ENCODE measurements at regions not wholly inside any gene's neighbourhood (a gene's known extent, or its start where the extent isn't known, plus 50 kb on each side); places are given as distances from the start of the nearest gene placed in this dataset.

DNA sequence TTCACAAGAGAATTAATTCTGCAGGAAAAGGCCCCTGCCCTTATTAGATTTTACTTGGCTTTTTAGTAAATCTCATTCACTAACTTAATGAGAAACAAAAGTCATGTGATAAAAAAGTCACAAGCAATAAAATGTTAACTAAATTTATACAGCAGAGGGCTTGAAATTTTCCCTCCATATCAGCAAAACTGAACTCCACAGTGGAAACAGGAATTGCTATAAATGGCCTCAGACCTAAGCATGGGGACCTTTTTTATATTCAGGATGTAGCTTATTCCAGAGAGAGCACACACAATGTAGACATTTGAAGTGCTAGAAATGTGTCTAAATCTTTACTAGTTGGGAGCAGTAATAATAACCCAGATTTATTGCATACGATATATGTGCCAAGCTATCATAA, 291.5 kb downstream of the C16orf95 start:
- H3K4me3 ChIP-seq: no peak overlapping the region
- WGBS (ENCODE audit: insufficient coverage, insufficient replicate concordance, low lambda C conversion rate, missing lambda C conversion rate): 26% methylated on average over 1 of the region's 1 CpG
- BruUV-seq (replicated peaks): no TSS peak
- TF ChIP-seq TCF12 (IDR thresholded peaks at IDR 0.05; ENCODE audit: low read depth, low read length) (no peak), SIN3A (IDR thresholded peaks at IDR 0.05; ENCODE audit: low read depth, low read length) (no peak), PAX5 (IDR thresholded peaks at IDR 0.05; ENCODE audit: borderline replicate concordance, low read depth, low read length) (no peak), SRF (IDR thresholded peaks at IDR 0.05; ENCODE audit: low read depth in 2 of 2, low read length in 2 of 2) (no peak), BRCA1 (IDR thresholded peaks at IDR 0.05; ENCODE audit: low read depth, low read length) (no peak), KDM1A (IDR thresholded peaks at IDR 0.05; ENCODE audit: borderline replicate concordance) (no peak), MLLT1 (IDR thresholded peaks at IDR 0.05) (no peak)
- H3K79me2 ChIP-seq (ENCODE audit: control insufficient read depth, insufficient read depth, low read length): no peaks in the 10 kb centered on the region
- RAD21 ChIA-PET (ENCODE audit: unreplicated experiment): no interaction called here
- H3K27ac ChIP-seq (ENCODE audit: control insufficient read depth, insufficient read depth): no peak overlapping the region
- no peaks in the 10 kb centered on the region for H3K9me3 ChIP-seq (replicated peaks; ENCODE audit: control insufficient read depth, insufficient read depth, low read length)
- SMC1A ChIA-PET (ENCODE audit: uncharacterized antibody, unreplicated experiment): interaction anchor here (0.7 to 1.0 kb wide), 2 partner anchors 36 to 205 kb away, joined by 3 read pairs; no protein-coding TSS in a partner anchor
- CTCF ChIA-PET: no interaction called here
- H3K4me2 ChIP-seq (ENCODE audit: control insufficient read depth, insufficient read depth): no peak overlapping the region
- H4K20me1 ChIP-seq (ENCODE audit: control insufficient read depth, insufficient read depth): no peaks in the 10 kb centered on the region
- intact Hi-C loops (cut with micrococcal nuclease; ENCODE audit: unreplicated experiment) (no loop called here), in situ Hi-C loops (cut with MboI) (no loop called here)
- H3K36me3 ChIP-seq (ENCODE audit: control insufficient read depth in 2 of 2, insufficient read depth in 2 of 2, low read length in 1 of 2): no peaks in the 10 kb centered on the region
- no peaks in the 10 kb centered on the region for H3K27me3 ChIP-seq (replicated peaks in 1 of 2; ENCODE audit: control insufficient read depth in 2 of 2, insufficient read depth in 2 of 2, low read length in 1 of 2)
- H3K9ac ChIP-seq (ENCODE audit: control insufficient read depth, insufficient read depth, low read length): no peak overlapping the region
- FAIRE-seq (no peak), ATAC-seq (no peak), DNase-seq (ENCODE audit: low read depth, low spot score) (no peak)
- H3K4me1 ChIP-seq (ENCODE audit: control insufficient read depth, insufficient read depth, low read length): no peaks in the 10 kb centered on the region
- H2AFZ ChIP-seq (ENCODE audit: control insufficient read depth, low read depth, low read length): no peak overlapping the region
- POLR2A ChIA-PET: no interaction called here

DNA sequence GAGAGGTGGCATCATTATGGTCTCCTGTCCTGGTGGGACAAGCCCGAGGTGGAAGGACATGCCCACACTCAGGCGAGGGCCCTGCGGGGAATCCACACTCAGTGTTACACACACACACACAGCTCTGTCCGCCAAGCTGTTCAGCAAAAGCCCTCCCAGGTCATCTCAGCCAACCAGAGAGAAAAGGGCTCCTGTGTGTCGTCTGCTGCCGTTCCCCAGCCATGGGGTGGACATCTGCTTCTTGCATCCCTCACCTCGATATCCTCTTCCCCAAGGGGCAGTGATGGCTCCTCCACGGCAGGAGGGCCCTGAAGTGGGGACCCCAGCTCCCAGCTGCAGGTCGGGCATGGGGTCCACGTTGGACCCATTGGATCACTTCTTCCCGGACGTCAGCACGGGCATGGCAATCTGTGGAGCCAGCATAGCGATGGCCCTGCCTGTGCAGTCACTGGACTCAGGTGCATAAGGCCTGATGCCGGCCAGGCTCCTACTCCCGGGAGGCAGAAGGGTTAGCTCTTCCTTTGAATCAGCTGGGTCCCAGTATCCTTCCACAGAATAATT, 290.1 kb downstream of the C16orf95 start:
- H4K20me1 ChIP-seq (ENCODE audit: control insufficient read depth, insufficient read depth): no peaks in the 10 kb centered on the region
- SMC1A ChIA-PET (ENCODE audit: uncharacterized antibody, unreplicated experiment): no interaction called here
- ATAC-seq (no peak), DNase-seq (ENCODE audit: low read depth, low spot score) (no peak), FAIRE-seq (no peak)
- intact Hi-C loops (cut with micrococcal nuclease; ENCODE audit: unreplicated experiment): no loop called here
- in situ Hi-C loops (cut with MboI): no loop called here
- 23% methylated on average over 16 of the region's 16 CpGs for WGBS (ENCODE audit: insufficient coverage, insufficient replicate concordance, low lambda C conversion rate, missing lambda C conversion rate)
- no peaks in the 10 kb centered on the region for H3K79me2 ChIP-seq (ENCODE audit: control insufficient read depth, insufficient read depth, low read length)
- no peak overlapping the region for H3K4me3 ChIP-seq
- no peaks in the 10 kb centered on the region for H3K27me3 ChIP-seq (replicated peaks in 1 of 2; ENCODE audit: control insufficient read depth in 2 of 2, insufficient read depth in 2 of 2, low read length in 1 of 2)
- BruUV-seq (replicated peaks): no TSS peak
- no peaks in the 10 kb centered on the region for H3K36me3 ChIP-seq (ENCODE audit: control insufficient read depth in 2 of 2, insufficient read depth in 2 of 2, low read length in 1 of 2)
- no peak overlapping the region for H2AFZ ChIP-seq (ENCODE audit: control insufficient read depth, low read depth, low read length)
- CTCF ChIA-PET: no interaction called here
- H3K4me1 ChIP-seq (ENCODE audit: control insufficient read depth, insufficient read depth, low read length): no peaks in the 10 kb centered on the region
- no peak overlapping the region for H3K27ac ChIP-seq (ENCODE audit: control insufficient read depth, insufficient read depth)
- no peak overlapping the region for H3K9ac ChIP-seq (ENCODE audit: control insufficient read depth, insufficient read depth, low read length)
- TF ChIP-seq, protein P1, sequence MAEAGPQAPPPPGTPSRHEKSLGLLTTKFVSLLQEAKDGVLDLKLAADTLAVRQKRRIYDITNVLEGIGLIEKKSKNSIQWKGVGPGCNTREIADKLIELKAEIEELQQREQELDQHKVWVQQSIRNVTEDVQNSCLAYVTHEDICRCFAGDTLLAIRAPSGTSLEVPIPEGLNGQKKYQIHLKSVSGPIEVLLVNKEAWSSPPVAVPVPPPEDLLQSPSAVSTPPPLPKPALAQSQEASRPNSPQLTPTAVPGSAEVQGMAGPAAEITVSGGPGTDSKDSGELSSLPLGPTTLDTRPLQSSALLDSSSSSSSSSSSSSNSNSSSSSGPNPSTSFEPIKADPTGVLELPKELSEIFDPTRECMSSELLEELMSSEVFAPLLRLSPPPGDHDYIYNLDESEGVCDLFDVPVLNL (IDR thresholded peaks at IDR 0.05; ENCODE audit: low read depth, low read length): no peak
- TF ChIP-seq POLR2AphosphoS5 (IDR thresholded peaks at IDR 0.05; ENCODE audit: low read length) (no peak), TCF3 (IDR thresholded peaks at IDR 0.05; ENCODE audit: borderline replicate concordance, insufficient read depth, low read depth, low read length) (no peak), HCFC1 (IDR thresholded peaks at IDR 0.05; ENCODE audit: low read length) (no peak)
- H3K9me3 ChIP-seq (replicated peaks; ENCODE audit: control insufficient read depth, insufficient read depth, low read length): no peaks in the 10 kb centered on the region
- RAD21 ChIA-PET (ENCODE audit: unreplicated experiment): no interaction called here
- no peak overlapping the region for H3K4me2 ChIP-seq (ENCODE audit: control insufficient read depth, insufficient read depth)
- POLR2A ChIA-PET: no interaction called here
